CD4-positive, alpha-beta T cell treated with Interleukin-10 for 1 hour (primary cell): ENCODE measurements at regions not wholly inside any gene's neighbourhood (a gene's known extent, or its start where the extent isn't known, plus 50 kb on each side); places are given as distances from the start of the nearest gene placed in this dataset.
"Not testable (repeated sequence)": the region's sequence is repeated elsewhere in the genome, so short reads cannot be mapped to it uniquely, and the experiment has no call there.

Source experiments
- DNase-seq: peaks from one replicate; pipeline ENCODE4 v3.0.0-alpha.2; 2020

- DNase-seq, result not testable (repeated sequence)
Observed at GRCh38 chr17:6373599-6373998, 61.3 kb downstream of the AIPL1 start.

GRCh38 chr17:6366221-6366666 lies 68.7 kb downstream of the AIPL1 start:
- no peak for DNase-seq

DNA sequence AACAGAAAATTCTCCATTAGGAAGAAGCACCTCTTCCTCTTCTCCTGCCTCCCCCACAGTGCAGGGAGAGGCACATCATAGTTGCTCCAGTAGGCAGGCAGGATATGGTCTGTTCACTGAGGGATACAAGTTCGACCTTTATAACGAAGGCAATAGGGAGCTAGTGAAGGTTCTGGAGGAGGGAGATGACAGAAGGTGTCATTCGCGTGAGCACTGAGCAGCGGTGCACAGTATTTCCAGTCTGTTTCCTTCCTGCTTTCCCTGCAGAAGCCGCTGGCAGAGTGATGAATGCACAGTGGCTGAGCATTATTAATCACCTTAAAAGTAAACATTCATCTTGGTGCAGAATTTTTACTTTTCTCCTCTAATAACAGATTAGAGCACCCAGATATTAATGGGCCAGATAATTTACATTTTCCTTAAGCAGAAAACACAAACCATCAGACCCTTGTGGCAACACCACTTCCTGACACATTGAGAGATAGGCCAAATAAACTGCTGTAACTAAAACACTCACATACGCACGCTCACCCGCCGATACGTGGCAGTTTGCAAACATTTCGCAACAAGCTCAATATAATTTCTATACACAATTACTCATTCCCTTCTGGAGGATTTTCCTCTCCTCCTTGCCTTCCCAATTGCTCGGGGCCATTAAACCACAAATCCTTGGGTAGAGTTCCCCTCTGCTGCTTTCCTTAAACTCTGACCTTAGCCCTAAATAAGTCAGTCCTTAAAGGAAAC lies 69.5 kb downstream of the AIPL1 start:
- no peak for DNase-seq

DNA sequence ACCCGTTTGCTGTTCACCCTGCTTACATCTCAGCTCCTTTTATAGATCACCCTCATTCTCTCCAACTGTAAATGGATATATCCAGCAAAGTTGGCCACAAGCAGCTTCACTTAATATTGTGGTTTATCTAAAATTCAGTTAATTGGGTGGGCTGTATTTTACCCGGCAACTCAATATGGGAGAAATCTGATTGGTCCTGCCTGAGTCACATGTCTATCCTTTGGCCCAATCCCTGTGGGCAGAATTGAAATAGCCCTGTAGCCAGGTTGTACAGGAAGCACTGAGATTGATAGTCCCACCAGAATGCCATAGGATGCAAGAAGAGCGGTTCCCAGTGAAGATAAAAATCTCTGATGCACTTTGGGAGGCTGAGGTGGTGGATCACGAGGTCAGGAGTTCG lies 73.2 kb downstream of the AIPL1 start:
- DNase-seq, result no peak

DNA sequence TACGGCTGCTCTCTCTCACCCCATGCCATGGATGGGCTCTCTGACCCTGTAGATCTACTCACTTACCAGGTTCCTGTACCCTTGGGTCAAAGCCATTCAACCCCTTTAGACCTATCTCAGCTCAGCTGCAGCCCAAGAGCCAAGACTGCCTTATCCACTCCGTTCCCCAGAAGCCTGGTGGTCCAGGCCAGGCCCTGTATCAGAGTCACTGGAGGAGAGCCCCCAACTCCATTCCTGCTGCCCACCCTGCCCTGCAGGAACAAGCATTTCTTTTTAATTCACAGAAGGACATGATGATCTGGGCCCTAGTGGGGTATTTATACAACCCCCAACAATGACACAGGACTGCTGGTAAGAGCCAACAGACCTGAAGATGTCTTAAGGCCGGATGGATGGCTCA lies 76.8 kb downstream of the AIPL1 start:
- DNase-seq, result no peak

- no peak for DNase-seq
Observed at GRCh38 chr17:6356562-6356961, 78.4 kb downstream of the AIPL1 start.

- DNase-seq, result no peak
Observed at GRCh38 chr17:6355196-6355595, 79.7 kb downstream of the AIPL1 start.

DNA sequence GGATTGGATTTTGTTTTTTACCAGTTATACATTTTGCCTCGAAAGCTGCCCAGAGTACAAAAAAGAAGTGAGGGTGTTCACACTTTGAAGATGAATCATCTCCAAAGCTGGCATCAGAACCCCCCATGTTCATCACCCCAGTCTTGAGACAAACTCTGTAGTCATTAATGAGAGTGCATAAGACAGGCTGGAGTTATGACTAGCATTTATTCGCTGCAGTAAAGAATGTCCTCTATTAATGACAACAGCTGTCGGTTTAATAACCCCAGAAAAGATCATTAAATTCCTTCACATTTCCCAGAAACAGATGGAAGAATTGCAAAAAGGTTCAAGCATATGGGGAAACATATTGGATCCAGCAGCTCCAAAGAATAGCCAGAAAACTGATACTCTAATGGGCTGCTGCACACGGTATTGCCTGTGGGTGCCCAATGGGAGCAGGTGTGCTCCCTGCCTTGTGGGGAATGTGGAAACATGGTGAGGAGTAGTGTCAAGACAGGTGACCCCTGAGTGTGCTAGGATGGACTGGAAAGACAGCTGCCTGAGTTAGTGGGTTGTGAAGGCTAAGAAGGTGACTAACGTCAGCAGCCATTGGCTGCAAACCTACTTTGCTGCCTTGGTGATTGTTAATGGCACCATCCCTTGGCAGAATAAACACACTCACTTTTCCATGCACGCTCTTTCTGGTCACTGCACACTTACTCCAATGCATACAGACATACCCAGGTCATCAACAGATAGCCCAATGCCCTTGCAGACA lies 81.9 kb downstream of the AIPL1 start:
- DNase-seq, result no peak

GRCh38 chr17:6352016-6352415 lies 82.9 kb downstream of the AIPL1 start:
- DNase-seq, result no peak

DNA sequence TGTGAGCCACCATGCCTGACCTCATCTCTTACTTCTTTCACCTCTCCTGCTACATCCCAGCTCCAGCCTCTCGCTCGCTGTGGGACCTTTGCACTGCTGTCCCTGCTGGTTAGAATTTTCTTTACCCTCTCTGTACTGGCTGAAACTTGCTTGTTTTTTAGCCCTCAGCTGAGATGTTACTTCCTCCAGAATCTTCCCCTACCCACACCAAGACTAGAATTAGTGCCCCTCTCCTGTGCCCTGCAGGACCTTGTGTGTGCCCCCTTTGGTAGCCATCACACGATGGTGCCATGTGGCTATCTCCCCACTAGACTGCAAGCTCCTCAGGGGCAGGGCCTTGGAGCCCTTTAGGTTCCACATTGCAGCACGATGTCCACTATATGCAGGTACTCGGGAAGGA lies 84.1 kb downstream of the AIPL1 start:
- DNase-seq, result no peak

DNA sequence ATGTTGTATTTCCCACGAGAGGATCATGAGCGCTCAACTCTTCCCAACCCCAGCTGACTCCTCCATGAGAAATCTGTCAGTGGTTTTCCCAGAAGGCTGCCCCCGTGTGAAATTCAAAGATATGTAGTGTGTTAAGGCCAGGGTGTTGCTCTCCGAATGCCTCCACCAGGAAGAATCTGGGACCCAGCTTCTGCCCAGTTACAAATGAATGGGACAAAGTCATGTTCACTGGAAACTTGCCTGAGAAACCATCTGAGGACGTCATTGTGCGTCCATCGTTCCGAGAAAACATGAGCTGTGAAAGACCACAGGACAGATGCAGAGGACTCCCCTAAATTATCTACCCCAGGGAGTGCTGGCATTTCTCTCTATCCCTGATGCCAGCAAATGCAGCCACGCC lies 86.0 kb downstream of the AIPL1 start:
- DNase-seq, result no peak

DNA sequence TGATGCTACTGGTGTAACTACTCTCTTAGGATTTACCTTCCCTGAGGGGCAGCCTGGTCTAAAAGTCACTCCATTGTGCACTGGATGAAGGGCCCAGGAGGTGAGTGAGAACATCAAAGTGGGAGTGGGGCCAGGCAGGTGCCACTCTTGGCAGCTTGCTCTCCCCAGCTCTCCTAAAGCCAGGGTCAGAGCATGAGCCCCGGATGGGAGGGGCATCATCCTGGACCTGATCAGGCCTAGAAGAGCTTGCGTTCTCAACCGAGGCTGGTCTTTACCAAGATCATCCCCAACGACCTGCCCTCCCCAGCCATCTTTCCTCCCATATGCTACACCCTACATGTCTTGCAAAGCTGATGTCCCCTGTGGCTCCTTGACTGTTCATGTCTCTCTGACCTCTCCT lies 87.1 kb downstream of the AIPL1 start:
- DNase-seq, result no peak

- DNase-seq, result no peak
Observed at GRCh38 chr17:6346986-6347385, 87.9 kb downstream of the AIPL1 start.

GRCh38 chr17:6346156-6346786 lies 88.7 kb downstream of the AIPL1 start:
- DNase-seq, result no peak

- no peak for DNase-seq
Observed at GRCh38 chr17:6343736-6344135, 91.2 kb downstream of the AIPL1 start.

DNA sequence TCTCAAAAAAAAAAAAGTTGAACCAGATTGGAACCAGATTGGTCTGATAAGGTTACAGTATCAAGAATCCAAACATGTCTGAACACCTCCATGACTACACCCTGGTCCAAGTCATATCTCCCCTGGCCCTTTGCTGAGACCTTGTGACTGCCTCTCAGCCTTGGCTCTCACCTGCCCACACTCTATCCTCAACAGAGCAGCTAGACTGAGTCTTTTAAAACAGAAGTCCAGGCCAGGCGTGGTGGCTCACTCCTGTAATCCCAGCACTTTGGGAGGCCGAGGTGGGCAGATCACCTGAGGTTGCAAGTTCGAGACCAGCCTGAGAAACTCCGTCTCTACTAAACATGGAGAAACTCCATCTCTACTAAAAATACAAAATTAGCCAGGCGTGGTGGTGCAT lies 91.7 kb downstream of the AIPL1 start:
- no peak for DNase-seq

- no peak for DNase-seq
Observed at GRCh38 chr17:6340708-6341107, 94.2 kb downstream of the AIPL1 start.

- no peak for DNase-seq
Observed at GRCh38 chr17:6334386-6334785, 100.5 kb downstream of the AIPL1 start.

DNA sequence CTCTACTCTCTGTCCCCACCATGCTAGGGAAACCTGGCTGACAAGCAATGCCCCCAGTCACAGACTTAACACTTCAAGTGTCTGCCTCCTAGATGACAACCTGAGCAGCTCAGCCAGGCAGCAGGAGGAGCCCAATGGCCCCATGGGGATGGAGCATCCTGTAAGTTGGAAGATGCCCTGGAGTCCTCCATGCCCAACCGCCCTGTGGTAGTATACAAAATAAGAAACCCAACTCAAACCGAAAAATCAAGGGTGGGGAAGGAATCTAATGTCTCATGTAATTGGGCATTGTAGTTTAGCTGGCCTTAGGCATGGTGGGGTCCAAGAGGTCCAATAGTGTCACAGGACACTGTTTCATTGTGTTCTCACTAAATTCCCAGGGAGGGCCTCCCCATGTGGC lies 104.0 kb downstream of the AIPL1 start:
- no peak for DNase-seq

- no peak for DNase-seq
Observed at GRCh38 chr17:6328279-6328678, 106.6 kb downstream of the AIPL1 start.

- DNase-seq, result no peak
Observed at GRCh38 chr17:6327007-6327406, 107.9 kb downstream of the AIPL1 start.

- DNase-seq, result no peak
Observed at GRCh38 chr17:6326483-6326882, 108.4 kb downstream of the AIPL1 start.

DNA sequence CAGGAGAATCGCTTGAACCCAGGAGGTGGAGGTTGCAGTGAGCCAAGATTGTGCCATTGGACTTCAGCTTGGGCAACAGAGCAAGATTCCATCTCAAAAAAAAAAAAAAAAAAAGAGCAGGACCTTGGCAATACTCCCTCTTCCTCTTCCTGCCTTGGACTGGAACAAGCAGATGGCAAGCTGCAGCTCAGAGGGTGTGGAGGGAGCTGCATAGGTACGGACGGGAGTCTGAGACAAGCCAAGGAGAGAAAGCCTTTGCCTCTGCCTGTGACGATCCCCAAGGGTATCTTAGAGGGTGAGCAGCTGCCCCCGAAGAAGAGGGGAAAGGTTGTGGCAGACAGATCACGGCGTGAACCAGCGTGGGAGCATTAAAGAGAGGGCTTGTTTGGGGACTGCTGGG lies 109.2 kb downstream of the AIPL1 start:
- no peak for DNase-seq

DNA sequence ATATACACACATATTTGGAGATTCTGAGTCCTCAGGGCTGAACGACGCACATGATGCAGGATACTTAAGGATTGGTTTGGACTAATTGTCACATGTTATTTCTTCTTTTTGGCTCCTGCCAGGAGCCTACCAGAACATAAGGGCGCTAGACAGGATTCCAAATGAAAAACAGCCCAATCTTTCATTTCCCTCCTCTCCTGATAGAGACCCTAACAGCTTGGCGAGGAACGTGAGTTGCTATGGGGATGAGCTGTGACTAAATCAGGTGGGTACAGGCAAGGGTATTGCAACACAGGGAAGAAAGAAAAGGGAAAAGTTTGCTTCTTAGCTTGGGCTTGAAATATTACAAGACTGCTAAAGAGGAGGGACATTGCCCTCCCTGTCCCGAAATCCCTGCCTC lies 109.9 kb downstream of the AIPL1 start:
- DNase-seq, result no peak
